ENCODE measurements at regions not wholly inside any gene's neighbourhood (a gene's known extent, or its start where the extent isn't known, plus 50 kb on each side); places are given as distances from the start of the nearest gene placed in this dataset.

GRCh38 chr14:82987502-82988124 is 1454.0 kb upstream of the SEL1L start:
- TF ChIP-seq, protein P1, sequence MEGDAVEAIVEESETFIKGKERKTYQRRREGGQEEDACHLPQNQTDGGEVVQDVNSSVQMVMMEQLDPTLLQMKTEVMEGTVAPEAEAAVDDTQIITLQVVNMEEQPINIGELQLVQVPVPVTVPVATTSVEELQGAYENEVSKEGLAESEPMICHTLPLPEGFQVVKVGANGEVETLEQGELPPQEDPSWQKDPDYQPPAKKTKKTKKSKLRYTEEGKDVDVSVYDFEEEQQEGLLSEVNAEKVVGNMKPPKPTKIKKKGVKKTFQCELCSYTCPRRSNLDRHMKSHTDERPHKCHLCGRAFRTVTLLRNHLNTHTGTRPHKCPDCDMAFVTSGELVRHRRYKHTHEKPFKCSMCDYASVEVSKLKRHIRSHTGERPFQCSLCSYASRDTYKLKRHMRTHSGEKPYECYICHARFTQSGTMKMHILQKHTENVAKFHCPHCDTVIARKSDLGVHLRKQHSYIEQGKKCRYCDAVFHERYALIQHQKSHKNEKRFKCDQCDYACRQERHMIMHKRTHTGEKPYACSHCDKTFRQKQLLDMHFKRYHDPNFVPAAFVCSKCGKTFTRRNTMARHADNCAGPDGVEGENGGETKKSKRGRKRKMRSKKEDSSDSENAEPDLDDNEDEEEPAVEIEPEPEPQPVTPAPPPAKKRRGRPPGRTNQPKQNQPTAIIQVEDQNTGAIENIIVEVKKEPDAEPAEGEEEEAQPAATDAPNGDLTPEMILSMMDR (IDR thresholded peaks at IDR 0.05; ENCODE audit: poor library complexity): no peak
- no peak for TF ChIP-seq EZH2 (IDR thresholded peaks at IDR 0.05; ENCODE audit: borderline replicate concordance)
